ENCODE measurements at regions not wholly inside any gene's neighbourhood (a gene's known extent, or its start where the extent isn't known, plus 50 kb on each side); places are given as distances from the start of the nearest gene placed in this dataset.

GRCh38 chr1:5513179-5513578 lies 479.0 kb downstream of the NPHP4 start:
- TF ChIP-seq, protein P1, sequence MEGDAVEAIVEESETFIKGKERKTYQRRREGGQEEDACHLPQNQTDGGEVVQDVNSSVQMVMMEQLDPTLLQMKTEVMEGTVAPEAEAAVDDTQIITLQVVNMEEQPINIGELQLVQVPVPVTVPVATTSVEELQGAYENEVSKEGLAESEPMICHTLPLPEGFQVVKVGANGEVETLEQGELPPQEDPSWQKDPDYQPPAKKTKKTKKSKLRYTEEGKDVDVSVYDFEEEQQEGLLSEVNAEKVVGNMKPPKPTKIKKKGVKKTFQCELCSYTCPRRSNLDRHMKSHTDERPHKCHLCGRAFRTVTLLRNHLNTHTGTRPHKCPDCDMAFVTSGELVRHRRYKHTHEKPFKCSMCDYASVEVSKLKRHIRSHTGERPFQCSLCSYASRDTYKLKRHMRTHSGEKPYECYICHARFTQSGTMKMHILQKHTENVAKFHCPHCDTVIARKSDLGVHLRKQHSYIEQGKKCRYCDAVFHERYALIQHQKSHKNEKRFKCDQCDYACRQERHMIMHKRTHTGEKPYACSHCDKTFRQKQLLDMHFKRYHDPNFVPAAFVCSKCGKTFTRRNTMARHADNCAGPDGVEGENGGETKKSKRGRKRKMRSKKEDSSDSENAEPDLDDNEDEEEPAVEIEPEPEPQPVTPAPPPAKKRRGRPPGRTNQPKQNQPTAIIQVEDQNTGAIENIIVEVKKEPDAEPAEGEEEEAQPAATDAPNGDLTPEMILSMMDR (IDR thresholded peaks at IDR 0.05), result no peak
- TF ChIP-seq POLR2A (IDR thresholded peaks at IDR 0.05), result no peak
